SK-N-SH treated with all-trans-retinoic acid at 6 μM for 48 hours (cell line): ENCODE measurements at regions not wholly inside any gene's neighbourhood (a gene's known extent, or its start where the extent isn't known, plus 50 kb on each side); places are given as distances from the start of the nearest gene placed in this dataset.

Experiments
- ATAC-seq: fragments of 200-7000 bp; cut with Tn5 transposase; 3 replicates; pipeline ENCODE4 v1.9.1; 2020; ENCODE audit warnings: mild to moderate bottlenecking, moderate library complexity
- ARNTL ChIP-seq: fragments of 450-650 bp; formaldehyde crosslinking; IDR thresholded peaks from 2 replicates; pipeline ENCODE4 v1.5.0; 2020; ENCODE audit warnings: low read depth, mild to moderate bottlenecking, moderate library complexity, borderline replicate concordance
- CREB5 ChIP-seq: fragments of 250-450 bp; sonication (Bioruptor Pico); IDR thresholded peaks from 2 replicates; pipeline ENCODE4 v1.5.1; 2020; ENCODE audit warnings: low read depth, mild to moderate bottlenecking, moderate library complexity
- ESRRG ChIP-seq: fragments of 250-450 bp; sonication (Bioruptor Pico); IDR thresholded peaks from 2 replicates; pipeline ENCODE4 v1.6.1; 2021; ENCODE audit warnings: mild to moderate bottlenecking
- ISL1 ChIP-seq: fragments of 250-450 bp; sonication (Bioruptor Pico); IDR thresholded peaks from 2 replicates; pipeline ENCODE4 v2.1.2; 2022; ENCODE audit warnings: mild to moderate bottlenecking, moderate library complexity
- OSR1 ChIP-seq: fragments of 250-450 bp; sonication (Bioruptor Pico); IDR thresholded peaks from 2 replicates; pipeline ENCODE4 v1.8.0; 2022; ENCODE audit warnings: moderate library complexity, mild to moderate bottlenecking, inconsistent platforms
- PATZ1 ChIP-seq: fragments of 250-450 bp; sonication (Bioruptor Pico); IDR thresholded peaks from 2 replicates; pipeline ENCODE4 v1.8.0; 2020; ENCODE audit warnings: mild to moderate bottlenecking, moderate library complexity, borderline replicate concordance
- PPARA ChIP-seq: fragments of 250-450 bp; sonication (Bioruptor Pico); IDR thresholded peaks from 2 replicates; pipeline ENCODE4 v1.5.0; 2020; ENCODE audit warnings: mild to moderate bottlenecking, borderline replicate concordance
- TOX ChIP-seq: fragments of 250-450 bp; sonication (Bioruptor Pico); IDR thresholded peaks from 2 replicates; pipeline ENCODE4 v1.8.0; 2021; ENCODE audit warnings: mild to moderate bottlenecking, moderate library complexity, borderline replicate concordance
- TSHZ2 ChIP-seq: fragments of 250-450 bp; sonication (Bioruptor Pico); IDR thresholded peaks from 2 replicates; pipeline ENCODE4 v1.5.0; 2020; ENCODE audit warnings: mild to moderate bottlenecking, moderate library complexity
- ZC3H10 ChIP-seq: fragments of 250-450 bp; sonication (Bioruptor Pico); IDR thresholded peaks from 2 replicates; pipeline ENCODE4 v1.5.1; 2021; ENCODE audit warnings: mild to moderate bottlenecking, moderate library complexity
- ZFP3 ChIP-seq: fragments of 250-450 bp; sonication (Bioruptor Pico); IDR thresholded peaks from 2 replicates; pipeline ENCODE4 v1.5.0; 2020; ENCODE audit warnings: mild to moderate bottlenecking, moderate library complexity
- ZFP30 ChIP-seq: fragments of 450-650 bp; formaldehyde crosslinking; IDR thresholded peaks from 2 replicates; pipeline ENCODE4 v1.5.0; 2022; ENCODE audit warnings: mild to moderate bottlenecking, moderate library complexity
- ZNF565 ChIP-seq: fragments of 450-650 bp; formaldehyde crosslinking; conservative IDR thresholded peaks from 2 replicates; pipeline ENCODE4 v1.5.0; 2020; ENCODE audit warnings: low read depth, mild to moderate bottlenecking, moderate library complexity
- ZNF70 ChIP-seq: fragments of 450-650 bp; formaldehyde crosslinking; IDR thresholded peaks from 2 replicates; pipeline ENCODE4 v1.5.0; 2020; ENCODE audit warnings: mild to moderate bottlenecking, moderate library complexity
- ZNF8 ChIP-seq: fragments of 450-650 bp; formaldehyde crosslinking; IDR thresholded peaks from 2 replicates; pipeline ENCODE4 v1.5.0; 2020; ENCODE audit warnings: mild to moderate bottlenecking, moderate library complexity

- no peak for ATAC-seq
- no peak for TF ChIP-seq ARNTL
- no peak for TF ChIP-seq PATZ1 (CRISPR knock-in tag)
- TF ChIP-seq TOX (CRISPR knock-in tag): no peak
- no peak for TF ChIP-seq ZNF8 (CRISPR knock-in tag)
- TF ChIP-seq ISL1 (CRISPR knock-in tag): no peak
- TF ChIP-seq ZNF70 (CRISPR knock-in tag): no peak
- no peak for TF ChIP-seq ZC3H10 (CRISPR knock-in tag)
- TF ChIP-seq ESRRG (CRISPR knock-in tag): no peak
- no peak for TF ChIP-seq TSHZ2 (CRISPR knock-in tag)
- TF ChIP-seq, all 23 proteins: peak for 0
These were observed 244.6 kb downstream of the DMRT2 start for GRCh38 chr9:1294641-1295258.

GRCh38 chr9:1296331-1296730 lies 246.2 kb downstream of the DMRT2 start:
- TF ChIP-seq TSHZ2 (CRISPR knock-in tag): no peak
- no peak for TF ChIP-seq ZNF70 (CRISPR knock-in tag)
- TF ChIP-seq ZNF565 (CRISPR knock-in tag): no peak
- TF ChIP-seq CREB5: no peak
- TF ChIP-seq OSR1 (CRISPR knock-in tag): no peak
- no peak for ATAC-seq

GRCh38 chr9:1298046-1298445 lies 247.9 kb downstream of the DMRT2 start:
- no peak for ATAC-seq
- no peak for TF ChIP-seq ZFP30 (CRISPR knock-in tag)
- no peak for TF ChIP-seq TSHZ2 (CRISPR knock-in tag)
- no peak for TF ChIP-seq ZC3H10 (CRISPR knock-in tag)
- TF ChIP-seq ISL1 (CRISPR knock-in tag): no peak
- no peak for TF ChIP-seq PATZ1 (CRISPR knock-in tag)
- no peak for TF ChIP-seq PPARA (CRISPR knock-in tag)
- no peak for TF ChIP-seq ZFP3 (CRISPR knock-in tag)
- no peak for TF ChIP-seq OSR1 (CRISPR knock-in tag)
- TF ChIP-seq TOX (CRISPR knock-in tag): no peak
- TF ChIP-seq ARNTL: no peak
